ENCODE measurements at regions not wholly inside any gene's neighbourhood (a gene's known extent, or its start where the extent isn't known, plus 50 kb on each side); places are given as distances from the start of the nearest gene placed in this dataset.

GRCh38 chr2:18781541-18782280 is 192.3 kb upstream of the NT5C1B start:
- no peak for DNase-seq (ENCODE audit: low read depth, low spot score)
- no peak for TF ChIP-seq EZH2 (IDR thresholded peaks at IDR 0.05; ENCODE audit: low read length)
- TF ChIP-seq CTCF (optimal IDR thresholded peaks at IDR 0.05 in 1 of 3, IDR thresholded peaks at IDR 0.05 in 1 of 3, conservative IDR thresholded peaks at IDR 0.05 in 1 of 3; ENCODE audit: extremely low read depth in 1 of 3, insufficient read depth in 2 of 3, low read length in 3 of 3): no peak
- Histone ChIP-seq H3K9me1 (ENCODE audit: control insufficient read depth, extremely low read depth, insufficient read depth, low read length) (no peaks in the 10 kb centered on the region), H3K4me1 (ENCODE audit: control insufficient read depth, extremely low read depth, insufficient read depth, low read length) (no peaks in the 10 kb centered on the region), H3K9me3 (ENCODE audit: control insufficient read depth, low read depth, low read length) (no peaks in the 10 kb centered on the region), H3K36me3 (ENCODE audit: control insufficient read depth in 2 of 2, extremely low read depth in 1 of 2, insufficient read depth in 2 of 2, low read length in 2 of 2) (no peaks in the 10 kb centered on the region), H3K4me2 (ENCODE audit: control insufficient read depth, extremely low read depth, insufficient read depth, low read depth, low read length) (no peak overlapping the region), H3K4me3 (ENCODE audit: control insufficient read depth in 2 of 3, extremely low read depth in 1 of 3, insufficient read depth in 2 of 3, low read depth in 1 of 3, low read length in 3 of 3) (no peak overlapping the region), H2AFZ (ENCODE audit: control insufficient read depth, low read length) (no peak overlapping the region), H3K9ac (ENCODE audit: control insufficient read depth, extremely low read depth, insufficient read depth, low read length) (no peak overlapping the region), H3K79me2 (ENCODE audit: control insufficient read depth, insufficient read depth, low read length) (no peaks in the 10 kb centered on the region), H4K20me1 (ENCODE audit: control insufficient read depth, extremely low read depth, insufficient read depth, low read length) (no peaks in the 10 kb centered on the region), H3K27ac (ENCODE audit: control insufficient read depth, insufficient read depth, low read length) (no peak overlapping the region), H3K27me3 (ENCODE audit: control insufficient read depth, extremely low read depth, insufficient read depth, low read length) (no peaks in the 10 kb centered on the region)
- dilution Hi-C loops (cut with MboI; ENCODE audit: extremely low pct_ligation_motif_present, low sequenced_read_pairs): no loop called here
- no peak for FAIRE-seq

GRCh38 chr2:18777250-18777812 is 188.0 kb upstream of the NT5C1B start:
- TF ChIP-seq CTCF (optimal IDR thresholded peaks at IDR 0.05 in 1 of 3, IDR thresholded peaks at IDR 0.05 in 1 of 3, conservative IDR thresholded peaks at IDR 0.05 in 1 of 3; ENCODE audit: extremely low read depth in 1 of 3, insufficient read depth in 2 of 3, low read length in 3 of 3): no peak
- no peak for TF ChIP-seq EZH2 (IDR thresholded peaks at IDR 0.05; ENCODE audit: low read length)
- H3K27ac ChIP-seq (ENCODE audit: control insufficient read depth, insufficient read depth, low read length): no peak overlapping the region
- DNase-seq (ENCODE audit: low read depth, low spot score): no peak
- H3K4me3 ChIP-seq (ENCODE audit: control insufficient read depth in 2 of 3, extremely low read depth in 1 of 3, insufficient read depth in 2 of 3, low read depth in 1 of 3, low read length in 3 of 3): no peak overlapping the region
- no peaks in the 10 kb centered on the region for H3K9me3 ChIP-seq (ENCODE audit: control insufficient read depth, low read depth, low read length)
- H3K4me1 ChIP-seq (ENCODE audit: control insufficient read depth, extremely low read depth, insufficient read depth, low read length): no peaks in the 10 kb centered on the region
- dilution Hi-C loops (cut with MboI; ENCODE audit: extremely low pct_ligation_motif_present, low sequenced_read_pairs): no loop called here
- H3K27me3 ChIP-seq (ENCODE audit: control insufficient read depth, extremely low read depth, insufficient read depth, low read length): no peaks in the 10 kb centered on the region
- no peaks in the 10 kb centered on the region for H3K36me3 ChIP-seq (ENCODE audit: control insufficient read depth in 2 of 2, extremely low read depth in 1 of 2, insufficient read depth in 2 of 2, low read length in 2 of 2)
- no peaks in the 10 kb centered on the region for H3K79me2 ChIP-seq (ENCODE audit: control insufficient read depth, insufficient read depth, low read length)
- H3K4me2 ChIP-seq (ENCODE audit: control insufficient read depth, extremely low read depth, insufficient read depth, low read depth, low read length): no peak overlapping the region
- no peaks in the 10 kb centered on the region for H4K20me1 ChIP-seq (ENCODE audit: control insufficient read depth, extremely low read depth, insufficient read depth, low read length)
- FAIRE-seq: no peak
- H2AFZ ChIP-seq (ENCODE audit: control insufficient read depth, low read length): no peak overlapping the region
- no peaks in the 10 kb centered on the region for H3K9me1 ChIP-seq (ENCODE audit: control insufficient read depth, extremely low read depth, insufficient read depth, low read length)
- H3K9ac ChIP-seq (ENCODE audit: control insufficient read depth, extremely low read depth, insufficient read depth, low read length): no peak overlapping the region

Data from keratinocyte (primary cell).